ENCODE measurements at regions not wholly inside any gene's neighbourhood (a gene's known extent, or its start where the extent isn't known, plus 50 kb on each side); places are given as distances from the start of the nearest gene placed in this dataset.

- Histone ChIP-seq H3K27me3 (ENCODE audit: control insufficient read depth, insufficient read depth, low read length) (no peaks in the 10 kb centered on the region), H3K27ac (ENCODE audit: low read depth, low read length) (no peak overlapping the region), H3K36me3 (ENCODE audit: control insufficient read depth, insufficient read depth, low read length) (no peaks in the 10 kb centered on the region), H3K4me3 (ENCODE audit: low read length) (no peak overlapping the region), H3K4me1 (ENCODE audit: control insufficient read depth, insufficient read depth, low read length) (no peaks in the 10 kb centered on the region), H3K9ac (ENCODE audit: low read length) (no peak overlapping the region)
Measured at GRCh38 chr6:19492636-19493405, 344.3 kb upstream of the ID4 start.

DNA sequence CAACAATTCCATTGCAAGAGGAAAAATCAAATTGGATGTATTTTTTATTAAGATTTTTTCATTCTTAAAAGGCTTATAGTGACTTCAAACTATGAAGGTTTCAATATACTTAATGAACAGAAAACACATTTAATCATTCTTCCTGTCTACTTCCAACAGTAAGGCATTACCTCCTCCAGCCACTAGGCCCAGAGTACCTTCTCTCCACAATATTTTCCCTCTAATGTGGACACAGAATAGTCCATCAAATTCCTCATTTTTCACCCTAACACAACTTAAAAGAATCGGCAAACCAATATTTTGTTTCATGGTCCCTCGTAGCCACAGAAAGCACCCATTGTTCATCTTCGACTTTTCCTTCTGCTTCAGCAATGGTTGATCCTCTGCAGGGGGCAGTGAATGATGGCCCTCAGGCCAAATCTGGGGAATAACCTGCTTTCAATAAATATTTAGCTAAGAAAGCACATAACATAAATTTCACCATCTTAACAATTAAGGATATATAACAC, 335.4 kb upstream of the ID4 start:
- Histone ChIP-seq H3K27me3 (ENCODE audit: control insufficient read depth, insufficient read depth, low read length) (no peaks in the 10 kb centered on the region), H3K4me3 (ENCODE audit: low read length) (no peak overlapping the region), H3K36me3 (ENCODE audit: control insufficient read depth, insufficient read depth, low read length) (no peaks in the 10 kb centered on the region), H3K9ac (ENCODE audit: low read length) (no peak overlapping the region), H3K27ac (ENCODE audit: low read depth, low read length) (no peak overlapping the region), H3K4me1 (ENCODE audit: control insufficient read depth, insufficient read depth, low read length) (no peaks in the 10 kb centered on the region)

GRCh38 chr6:19502301-19502700, 334.9 kb upstream of the ID4 start:
- Histone ChIP-seq H3K9ac (ENCODE audit: low read length) (no peak overlapping the region), H3K4me1 (ENCODE audit: control insufficient read depth, insufficient read depth, low read length) (no peaks in the 10 kb centered on the region), H3K27ac (ENCODE audit: low read depth, low read length) (no peak overlapping the region), H3K4me3 (ENCODE audit: low read length) (no peak overlapping the region), H3K36me3 (ENCODE audit: control insufficient read depth, insufficient read depth, low read length) (no peaks in the 10 kb centered on the region), H3K27me3 (ENCODE audit: control insufficient read depth, insufficient read depth, low read length) (no peaks in the 10 kb centered on the region)

DNA sequence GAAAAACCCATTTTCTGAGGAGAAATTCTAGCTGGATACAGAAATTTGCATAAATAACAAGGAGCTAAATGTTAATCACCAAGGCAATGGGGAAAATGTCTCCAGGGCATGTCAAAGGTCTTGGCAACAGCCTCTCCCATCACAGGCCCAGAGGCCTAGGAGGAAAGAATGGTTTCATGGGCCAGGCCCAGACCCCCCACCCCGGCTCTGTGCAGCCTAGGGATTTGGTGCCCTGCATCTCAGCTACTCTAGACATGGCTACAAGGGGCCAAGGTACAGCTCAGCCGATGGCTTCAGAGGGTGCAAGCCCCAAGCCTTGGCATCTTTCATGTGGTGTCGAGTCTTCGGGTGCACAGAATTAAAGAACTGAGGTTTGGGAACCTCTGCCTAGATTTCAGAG, 321.2 kb upstream of the ID4 start:
- no peak overlapping the region for H3K27ac ChIP-seq (ENCODE audit: low read depth, low read length)

DNA sequence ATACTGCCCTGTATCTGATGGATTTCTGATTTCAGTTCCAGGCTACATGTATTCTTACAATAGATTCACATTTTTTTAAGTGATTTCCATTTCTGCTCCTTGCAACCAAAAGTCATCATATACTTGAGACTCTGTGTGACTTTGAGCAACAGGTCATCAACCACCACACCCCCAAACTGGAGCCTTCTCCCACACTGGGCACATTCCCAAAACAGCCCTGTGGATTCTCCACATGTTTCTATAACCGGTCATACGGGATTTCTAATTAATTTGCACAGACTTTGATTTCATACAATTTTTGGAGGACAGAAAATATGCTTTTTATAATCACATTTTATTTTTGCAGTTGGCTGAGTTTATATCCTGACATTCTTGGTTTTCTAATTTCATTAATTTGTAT, 317.2 kb upstream of the ID4 start:
- H3K27ac ChIP-seq (ENCODE audit: low read depth, low read length) = no peak overlapping the region
- peaks cover 4% of the 10 kb centered on the region for H3K4me1 ChIP-seq (ENCODE audit: control insufficient read depth, insufficient read depth, low read length)
- no peaks in the 10 kb centered on the region for H3K27me3 ChIP-seq (ENCODE audit: control insufficient read depth, insufficient read depth, low read length)
- no peaks in the 10 kb centered on the region for H3K36me3 ChIP-seq (ENCODE audit: control insufficient read depth, insufficient read depth, low read length)
- no peak overlapping the region for H3K4me3 ChIP-seq (ENCODE audit: low read length)
- H3K9ac ChIP-seq (ENCODE audit: low read length) = no peak overlapping the region

More for the DNA sequence above, 321.2 kb upstream of the ID4 start:
- H3K4me3 ChIP-seq (ENCODE audit: low read length) = no peak overlapping the region
- H3K27me3 ChIP-seq (ENCODE audit: control insufficient read depth, insufficient read depth, low read length) = no peaks in the 10 kb centered on the region
- no peaks in the 10 kb centered on the region for H3K36me3 ChIP-seq (ENCODE audit: control insufficient read depth, insufficient read depth, low read length)
- no peak overlapping the region for H3K9ac ChIP-seq (ENCODE audit: low read length)
- H3K4me1 ChIP-seq (ENCODE audit: control insufficient read depth, insufficient read depth, low read length) = no peaks in the 10 kb centered on the region

GRCh38 chr6:19524366-19525186, 312.6 kb upstream of the ID4 start:
- Histone ChIP-seq H3K27me3 (ENCODE audit: control insufficient read depth, insufficient read depth, low read length) (no peaks in the 10 kb centered on the region), H3K4me3 (ENCODE audit: low read length) (no peak overlapping the region), H3K4me1 (ENCODE audit: control insufficient read depth, insufficient read depth, low read length) (peaks cover 11% of the 10 kb centered on the region), H3K27ac (ENCODE audit: low read depth, low read length) (no peak overlapping the region), H3K9ac (ENCODE audit: low read length) (no peak overlapping the region), H3K36me3 (ENCODE audit: control insufficient read depth, insufficient read depth, low read length) (no peaks in the 10 kb centered on the region)

DNA sequence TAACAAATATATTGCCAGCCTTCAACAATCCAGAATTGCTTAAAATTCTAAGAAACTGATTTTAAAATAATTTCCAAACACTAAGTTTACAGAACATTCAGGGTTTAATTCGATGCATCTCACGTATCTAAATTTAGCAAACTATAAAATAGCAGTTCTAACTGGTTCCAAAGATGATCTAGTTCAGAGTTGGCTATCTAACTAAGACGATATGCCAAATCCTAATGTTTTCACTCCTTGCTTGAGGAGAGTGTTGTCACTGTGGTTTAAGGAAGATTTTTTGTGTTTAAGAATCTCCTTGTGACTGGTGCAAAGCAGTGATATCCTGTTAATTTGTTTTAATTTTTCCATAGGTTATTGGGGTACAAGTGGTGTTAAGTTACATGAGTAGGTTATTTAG, 311.5 kb upstream of the ID4 start:
- Histone ChIP-seq H3K4me1 (ENCODE audit: control insufficient read depth, insufficient read depth, low read length) (peaks cover 11% of the 10 kb centered on the region), H3K27ac (ENCODE audit: low read depth, low read length) (no peak overlapping the region), H3K27me3 (ENCODE audit: control insufficient read depth, insufficient read depth, low read length) (no peaks in the 10 kb centered on the region), H3K4me3 (ENCODE audit: low read length) (no peak overlapping the region), H3K9ac (ENCODE audit: low read length) (no peak overlapping the region), H3K36me3 (ENCODE audit: control insufficient read depth, insufficient read depth, low read length) (no peaks in the 10 kb centered on the region)

DNA sequence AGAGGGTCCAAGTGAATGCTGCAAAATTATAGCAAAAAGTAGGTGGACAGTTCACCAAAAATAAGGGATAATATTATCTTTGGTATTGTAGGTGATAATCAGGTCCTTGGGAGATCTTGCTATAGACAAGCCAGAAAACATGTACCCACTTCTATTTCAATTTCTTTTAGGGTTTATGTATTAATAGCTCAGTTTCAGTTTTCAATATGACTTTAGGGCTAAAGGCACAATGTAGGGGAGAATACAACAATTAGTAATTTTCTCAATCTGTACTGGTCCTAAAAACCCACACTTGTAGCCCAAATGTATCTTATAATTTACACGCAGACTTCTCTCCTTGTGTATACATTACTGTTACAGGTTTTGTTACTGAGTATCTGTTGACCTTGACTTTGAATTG, 307.0 kb upstream of the ID4 start:
- peaks cover 5% of the 10 kb centered on the region for H3K4me1 ChIP-seq (ENCODE audit: control insufficient read depth, insufficient read depth, low read length)
- H3K27me3 ChIP-seq (ENCODE audit: control insufficient read depth, insufficient read depth, low read length) = no peaks in the 10 kb centered on the region
- H3K9ac ChIP-seq (ENCODE audit: low read length) = no peak overlapping the region
- H3K36me3 ChIP-seq (ENCODE audit: control insufficient read depth, insufficient read depth, low read length) = no peaks in the 10 kb centered on the region
- H3K27ac ChIP-seq (ENCODE audit: low read depth, low read length) = no peak overlapping the region
- H3K4me3 ChIP-seq (ENCODE audit: low read length) = no peak overlapping the region

GRCh38 chr6:19535351-19535750, 301.8 kb upstream of the ID4 start:
- H3K4me1 ChIP-seq (ENCODE audit: control insufficient read depth, insufficient read depth, low read length) = no peaks in the 10 kb centered on the region
- H3K36me3 ChIP-seq (ENCODE audit: control insufficient read depth, insufficient read depth, low read length) = no peaks in the 10 kb centered on the region
- no peak overlapping the region for H3K9ac ChIP-seq (ENCODE audit: low read length)
- no peaks in the 10 kb centered on the region for H3K27me3 ChIP-seq (ENCODE audit: control insufficient read depth, insufficient read depth, low read length)
- no peak overlapping the region for H3K4me3 ChIP-seq (ENCODE audit: low read length)
- H3K27ac ChIP-seq (ENCODE audit: low read depth, low read length) = no peak overlapping the region

GRCh38 chr6:19536838-19537237, 300.3 kb upstream of the ID4 start:
- Histone ChIP-seq H3K27ac (ENCODE audit: low read depth, low read length) (no peak overlapping the region), H3K4me3 (ENCODE audit: low read length) (no peak overlapping the region), H3K4me1 (ENCODE audit: control insufficient read depth, insufficient read depth, low read length) (no peaks in the 10 kb centered on the region)

DNA sequence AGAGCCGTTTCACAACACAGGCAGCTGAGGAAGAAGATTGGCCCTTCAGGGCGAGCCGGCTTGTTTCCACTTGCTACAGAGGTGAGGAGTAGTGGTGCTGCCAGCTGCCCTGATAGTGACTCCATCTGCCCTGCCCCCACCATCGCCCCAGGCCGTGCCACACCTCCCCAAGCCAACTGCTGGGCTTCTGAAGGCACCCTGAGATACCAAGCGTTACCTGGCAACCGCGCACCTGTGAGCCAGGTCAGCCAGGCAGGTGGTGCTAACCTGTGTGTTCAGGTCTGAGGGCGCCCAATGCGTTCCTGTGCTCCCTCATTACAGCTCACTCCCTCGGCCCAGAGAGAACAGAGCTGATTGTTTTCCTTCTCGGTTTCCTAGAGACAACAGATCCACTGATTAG, 299.1 kb upstream of the ID4 start:
- Histone ChIP-seq H3K4me1 (ENCODE audit: control insufficient read depth, insufficient read depth, low read length) (no peaks in the 10 kb centered on the region), H3K36me3 (ENCODE audit: control insufficient read depth, insufficient read depth, low read length) (no peaks in the 10 kb centered on the region), H3K9ac (ENCODE audit: low read length) (no peak overlapping the region), H3K27ac (ENCODE audit: low read depth, low read length) (no peak overlapping the region), H3K4me3 (ENCODE audit: low read length) (no peak overlapping the region), H3K27me3 (ENCODE audit: control insufficient read depth, insufficient read depth, low read length) (no peaks in the 10 kb centered on the region)

More at GRCh38 chr6:19536838-19537237, 300.3 kb upstream of the ID4 start:
- Histone ChIP-seq H3K9ac (ENCODE audit: low read length) (no peak overlapping the region), H3K36me3 (ENCODE audit: control insufficient read depth, insufficient read depth, low read length) (no peaks in the 10 kb centered on the region), H3K27me3 (ENCODE audit: control insufficient read depth, insufficient read depth, low read length) (no peaks in the 10 kb centered on the region)

- Histone ChIP-seq H3K36me3 (ENCODE audit: control insufficient read depth, insufficient read depth, low read length) (no peaks in the 10 kb centered on the region), H3K9ac (ENCODE audit: low read length) (no peak overlapping the region), H3K27ac (ENCODE audit: low read depth, low read length) (no peak overlapping the region), H3K27me3 (ENCODE audit: control insufficient read depth, insufficient read depth, low read length) (no peaks in the 10 kb centered on the region), H3K4me3 (ENCODE audit: low read length) (no peak overlapping the region), H3K4me1 (ENCODE audit: control insufficient read depth, insufficient read depth, low read length) (no peaks in the 10 kb centered on the region)
Measured at GRCh38 chr6:19547507-19547906, 289.7 kb upstream of the ID4 start.
